IMR-90 (cell line): ENCODE measurements at regions not wholly inside any gene's neighbourhood (a gene's known extent, or its start where the extent isn't known, plus 50 kb on each side); places are given as distances from the start of the nearest gene placed in this dataset.

ENCODE experiments used
- ATAC-seq: fragments of 200-7000 bp; cut with Tn5 transposase; 2 replicates; pipeline ENCODE4 v1.9.1; 2020; ENCODE audit warnings: low read depth, mild to moderate bottlenecking, moderate library complexity
- BruUV-seq: library from RNA; stranded (reverse); fragments of 400-500 nt; replicated peaks from 2 replicates; lab custom pipeline; 2021; lab: Mats Ljungman, UMichigan
- CTCF ChIA-PET: fragments of 300-600 bp; formaldehyde crosslinking; extraction: SDS; loops from one replicate; lab custom pipeline; 2021; ENCODE audit warnings: antibody characterized with exemption; lab: Yijun Ruan, JAX
- POLR2A ChIA-PET: fragments of 300-600 bp; sonication (Branson Sonifier 250); formaldehyde crosslinking; loops from one replicate; lab custom pipeline; 2022; ENCODE audit warnings: antibody characterized with exemption; ENCODE audit not compliant: unreplicated experiment; lab: Charles Lee
- DNase-seq: peaks from one replicate; pipeline ENCODE4 v3.0.0; 2013
- H2AFZ ChIP-seq: replicated peaks from 2 replicates; pipeline ENCODE3; 2013; ENCODE audit warnings: low read length, mild to moderate bottlenecking; ENCODE audit not compliant: poor library complexity
- H2AK5ac ChIP-seq: 2 replicates; pipeline ENCODE4 v1.6.1; 2013; ENCODE audit warnings: low read depth, low read length, inconsistent platforms
- H2AK9ac ChIP-seq: replicated peaks from 2 replicates; pipeline ENCODE3; 2013; ENCODE audit warnings: mild to moderate bottlenecking, low read depth, low read length, moderate library complexity; ENCODE audit not compliant: poor library complexity
- H2BK120ac ChIP-seq: 2 replicates; pipeline ENCODE4 v1.6.1; 2013; ENCODE audit warnings: low read depth, low read length, inconsistent platforms
- H2BK15ac ChIP-seq: 3 replicates; pipeline ENCODE4 v1.6.1; 2013; ENCODE audit warnings: low read depth, low read length, inconsistent platforms
- H2BK20ac ChIP-seq: 2 replicates; pipeline ENCODE4 v1.6.1; 2013; ENCODE audit warnings: low read depth, mild to moderate bottlenecking, inconsistent platforms, low read length, moderate library complexity
- H2BK5ac ChIP-seq: 2 replicates; pipeline ENCODE4 v1.6.1; 2013; ENCODE audit warnings: mild to moderate bottlenecking, low read depth, low read length, inconsistent platforms; ENCODE audit not compliant: poor library complexity, severe bottlenecking
- H3K14ac ChIP-seq: replicated peaks from 2 replicates; pipeline ENCODE4 v1.6.1; 2013; ENCODE audit warnings: low read depth, low read length, inconsistent platforms
- H3K18ac ChIP-seq: 2 replicates; pipeline ENCODE4 v1.6.1; 2013; ENCODE audit warnings: low read depth, low read length, control low read depth
- H3K23ac ChIP-seq: 2 replicates; pipeline ENCODE4 v1.6.1; 2013; ENCODE audit warnings: low read depth, low read length, inconsistent platforms
- H3K27ac ChIP-seq: 2 replicates; pipeline ENCODE4 v1.5.1; 2013; ENCODE audit warnings: mild to moderate bottlenecking, control low read depth, low read length; ENCODE audit not compliant: insufficient read depth
- H3K27me3 ChIP-seq: 2 replicates; pipeline ENCODE4 v1.6.1; 2013; ENCODE audit warnings: low read length; ENCODE audit not compliant: control insufficient read depth, insufficient read depth
- H3K36me3 ChIP-seq: 2 replicates; pipeline ENCODE4 v1.6.1; 2013; ENCODE audit warnings: low read length, mixed read lengths; ENCODE audit not compliant: control insufficient read depth, insufficient read depth
- H3K4ac ChIP-seq: 2 replicates; pipeline ENCODE4 v1.6.1; 2013; ENCODE audit warnings: low read depth, low read length, inconsistent platforms
- H3K4me1 ChIP-seq: 2 replicates; pipeline ENCODE4 v1.6.1; 2013; ENCODE audit warnings: low read length, mixed read lengths; ENCODE audit not compliant: control insufficient read depth, insufficient read depth
- H3K4me2 ChIP-seq: 2 replicates; pipeline ENCODE4 v1.6.1; 2013; ENCODE audit warnings: low read depth, mild to moderate bottlenecking, control low read depth, low read length, moderate library complexity
- H3K4me3 ChIP-seq: 2 replicates; pipeline ENCODE4 v1.5.1; 2013; ENCODE audit warnings: low read depth, mild to moderate bottlenecking, control low read depth, low read length, moderate library complexity; ENCODE audit not compliant: insufficient read depth
- H3K56ac ChIP-seq: 2 replicates; pipeline ENCODE4 v1.6.1; 2013; ENCODE audit warnings: low read length, inconsistent platforms; ENCODE audit not compliant: insufficient read depth; ENCODE audit errors: extremely low read depth
- H3K79me1 ChIP-seq, 2 experiments: 2 replicates each; pipeline ENCODE4 v1.6.1; 2013; ENCODE audit warnings: low read length in 2 of 2, inconsistent platforms in 1 of 2, low read depth in 1 of 2
- H3K9ac ChIP-seq: 2 replicates; pipeline ENCODE4 v1.6.1; 2013; ENCODE audit warnings: low read depth, low read length, control low read depth
- H3K9me1 ChIP-seq: 2 replicates; pipeline ENCODE4 v1.6.1; 2013; ENCODE audit warnings: low read length, inconsistent platforms; ENCODE audit not compliant: insufficient read depth
- H3K9me3 ChIP-seq: 2 replicates; pipeline ENCODE4 v1.6.1; 2013; ENCODE audit warnings: low read length; ENCODE audit not compliant: control insufficient read depth, insufficient read depth
- H4K20me1 ChIP-seq: 2 replicates; pipeline ENCODE4 v1.6.1; 2013; ENCODE audit warnings: low read length, inconsistent platforms; ENCODE audit not compliant: insufficient read depth
- H4K5ac ChIP-seq: 2 replicates; pipeline ENCODE4 v1.6.1; 2013; ENCODE audit warnings: mild to moderate bottlenecking, low read depth, low read length, control low read depth
- H4K8ac ChIP-seq, 2 experiments: 2 replicates each; pipeline ENCODE4 v1.6.1; 2013; ENCODE audit warnings: low read depth in 2 of 2, low read length in 2 of 2, control low read depth in 1 of 2, inconsistent platforms in 1 of 2
- H4K91ac ChIP-seq: 2 replicates; pipeline ENCODE4 v1.6.1; 2013; ENCODE audit warnings: low read depth, low read length, inconsistent platforms; ENCODE audit not compliant: insufficient read depth
- BHLHE40 ChIP-seq: fragments of 150-350 bp; IDR thresholded peaks from 2 replicates; pipeline ENCODE4 v1.6.1; 2016; ENCODE audit warnings: mild to moderate bottlenecking, low read depth, low read length
- CEBPB ChIP-seq: IDR thresholded peaks from 2 replicates; pipeline ENCODE4 v1.6.1; 2012; ENCODE audit warnings: low read depth, low read length, improper control_type of control experiment
- CHD1 ChIP-seq: IDR thresholded peaks from 2 replicates; pipeline ENCODE4 v1.6.1; 2012; ENCODE audit warnings: low read depth, low read length, improper control_type of control experiment
- CTCF ChIP-seq: conservative IDR thresholded peaks from 2 replicates; pipeline ENCODE4 v1.5.1; 2012; ENCODE audit warnings: mild to moderate bottlenecking, low read depth, low read length, improper control_type of control experiment
- ELK1 ChIP-seq: fragments of 150-350 bp; IDR thresholded peaks from 2 replicates; pipeline ENCODE4 v1.6.1; 2016; ENCODE audit warnings: low read depth, mild to moderate bottlenecking, low read length, moderate library complexity, borderline replicate concordance
- FOS ChIP-seq: fragments of 150-350 bp; IDR thresholded peaks from 2 replicates; pipeline ENCODE4 v1.6.1; 2016; ENCODE audit warnings: low read depth, low read length
- MAFK ChIP-seq: IDR thresholded peaks from 2 replicates; pipeline ENCODE4 v1.6.1; 2012; ENCODE audit warnings: low read depth, low read length, improper control_type of control experiment
- MAZ ChIP-seq: IDR thresholded peaks from 2 replicates; pipeline ENCODE4 v1.6.1; 2012; ENCODE audit warnings: low read depth, mild to moderate bottlenecking, low read length, improper control_type of control experiment, moderate library complexity, borderline replicate concordance
- MXI1 ChIP-seq: IDR thresholded peaks from 2 replicates; pipeline ENCODE4 v1.6.1; 2012; ENCODE audit warnings: low read depth, mild to moderate bottlenecking, low read length, moderate library complexity, borderline replicate concordance
- NFE2L2 ChIP-seq: fragments of 150-350 bp; IDR thresholded peaks from 2 replicates; pipeline ENCODE4 v1.6.1; 2016; ENCODE audit warnings: low read depth, mild to moderate bottlenecking, low read length
- POLR2A ChIP-seq: IDR thresholded peaks from 2 replicates; pipeline ENCODE4 v1.6.1; 2012; ENCODE audit warnings: mild to moderate bottlenecking, low read depth, low read length
- RAD21 ChIP-seq: IDR thresholded peaks from 2 replicates; pipeline ENCODE4 v1.6.1; 2012; ENCODE audit warnings: low read length, improper control_type of control experiment
- RCOR1 ChIP-seq: IDR thresholded peaks from 2 replicates; pipeline ENCODE4 v1.6.1; 2012; ENCODE audit warnings: mild to moderate bottlenecking, low read length, improper control_type of control experiment; ENCODE audit not compliant: insufficient replicate concordance
- RFX5 ChIP-seq: IDR thresholded peaks from 2 replicates; pipeline ENCODE4 v1.8.0; 2012; ENCODE audit warnings: low read depth, mild to moderate bottlenecking, low read length, moderate library complexity
- SMC3 ChIP-seq: fragments of 150-350 bp; IDR thresholded peaks from 2 replicates; pipeline ENCODE4 v1.6.1; 2016; ENCODE audit warnings: low read depth, mild to moderate bottlenecking, antibody characterized with exemption, low read length, moderate library complexity
- WGBS, 2 experiments: methylation state at CpG; one replicate each; pipeline versions ENCODE4 v1.1.5 to v1.1.7; 2013; ENCODE audit warnings: missing lambda C conversion rate in 2 of 2; ENCODE audit not compliant: insufficient read length in 1 of 2; ENCODE audit errors: extremely low coverage in 2 of 2; 5-methylcytosine and 5-hydroxymethylcytosine counted together
- dilution Hi-C: fragments of 300-500 bp; cut with HindIII; formaldehyde crosslinking; loops from one replicate; pipeline ENCODE4 v1.14.3; 2018; ENCODE audit warnings: low sequenced_read_pairs; ENCODE audit not compliant: unreplicated experiment
- in situ Hi-C: fragments of 300-500 bp; cut with MboI; formaldehyde crosslinking; loops from 3 replicates; pipeline ENCODE4 v1.14.3; 2019; ENCODE audit warnings: low sequenced_read_pairs, inconsistent platforms, mixed read lengths
- intact Hi-C: fragments of 100-400 bp; cut with micrococcal nuclease; formaldehyde crosslinking; loops from 2 replicates; pipeline ENCODE4 v1.10.0; 2022
- TF ChIP-seq, protein P1 (sequence below): fragments of 150-350 bp; IDR thresholded peaks from 2 replicates; pipeline ENCODE4 v1.6.1; 2017; ENCODE audit warnings: mild to moderate bottlenecking, antibody characterized with exemption, low read length, low read depth

GRCh38 chr18:65259403-65259802 lies 491.4 kb upstream of the CDH7 start:
- CTCF ChIA-PET = no interaction called here
- POLR2A ChIA-PET = no interaction called here

More at GRCh38 chr18:65259403-65259802, 491.4 kb upstream of the CDH7 start:
- Histone ChIP-seq H3K18ac (no peak overlapping the region), H2BK20ac (no peak overlapping the region), H2BK120ac (no peak overlapping the region), H3K36me3 (no peaks in the 10 kb centered on the region), H3K56ac (no peak overlapping the region), H4K5ac (no peak overlapping the region), H2AK5ac (no peak overlapping the region), H3K9ac (no peak overlapping the region), H2BK15ac (no peak overlapping the region), H3K9me3 (peaks cover 1% of the 10 kb centered on the region), H3K4me3 (no peak overlapping the region), H3K4me1 (no peaks in the 10 kb centered on the region), H3K27me3 (no peaks in the 10 kb centered on the region), H3K4ac (no peak overlapping the region), H3K79me1 (no peaks in the 10 kb centered on the region), H3K23ac (no peak overlapping the region), H2AFZ (no peak overlapping the region), H3K9me1 (no peaks in the 10 kb centered on the region), H4K91ac (no peak overlapping the region), H4K20me1 (no peaks in the 10 kb centered on the region), H2AK9ac (no peak overlapping the region), H4K8ac (no peak overlapping the region), H3K4me2 (no peak overlapping the region), H3K14ac (no peak overlapping the region), H2BK5ac (no peak overlapping the region), H3K27ac (no peak overlapping the region)
- dilution Hi-C loops = no loop called here
- no CpG with 5 or more reads among the region's 2 CpGs for WGBS, 2 experiments
- in situ Hi-C loops = no loop called here
- TF ChIP-seq POLR2A (no peak), RCOR1 (no peak), ELK1 (no peak), MAZ (no peak), RFX5 (no peak), MAFK (no peak), BHLHE40 (no peak), CEBPB (no peak), RAD21 (no peak), NFE2L2 (no peak), CTCF (no peak), CHD1 (no peak), SMC3 (no peak), FOS (no peak), MXI1 (no peak)
- TF ChIP-seq, protein P1, sequence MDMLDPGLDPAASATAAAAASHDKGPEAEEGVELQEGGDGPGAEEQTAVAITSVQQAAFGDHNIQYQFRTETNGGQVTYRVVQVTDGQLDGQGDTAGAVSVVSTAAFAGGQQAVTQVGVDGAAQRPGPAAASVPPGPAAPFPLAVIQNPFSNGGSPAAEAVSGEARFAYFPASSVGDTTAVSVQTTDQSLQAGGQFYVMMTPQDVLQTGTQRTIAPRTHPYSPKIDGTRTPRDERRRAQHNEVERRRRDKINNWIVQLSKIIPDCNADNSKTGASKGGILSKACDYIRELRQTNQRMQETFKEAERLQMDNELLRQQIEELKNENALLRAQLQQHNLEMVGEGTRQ = no peak
- ATAC-seq = no peak
- intact Hi-C loops = no loop called here
- DNase-seq = no peak
- no TSS peak for BruUV-seq
